ENCODE measurements at regions not wholly inside any gene's neighbourhood (a gene's known extent, or its start where the extent isn't known, plus 50 kb on each side); places are given as distances from the start of the nearest gene placed in this dataset.

GRCh38 chr16:17901309-17901708 lies 430.5 kb upstream of the XYLT1 start:
- Histone ChIP-seq H3K9me3 (ENCODE audit: control insufficient read depth, insufficient read depth, low read length) (no peaks in the 10 kb centered on the region), H3K36me3 (ENCODE audit: insufficient read depth, low read length) (no peaks in the 10 kb centered on the region), H3K9ac (ENCODE audit: low read depth, low read length) (no peak overlapping the region), H3K4me1 (ENCODE audit: insufficient read depth, low read length) (no peaks in the 10 kb centered on the region)

- Histone ChIP-seq H3K36me3 (ENCODE audit: insufficient read depth, low read length) (no peaks in the 10 kb centered on the region), H3K4me1 (ENCODE audit: insufficient read depth, low read length) (no peaks in the 10 kb centered on the region), H3K9me3 (ENCODE audit: control insufficient read depth, insufficient read depth, low read length) (no peaks in the 10 kb centered on the region), H3K9ac (ENCODE audit: low read depth, low read length) (no peak overlapping the region)
Measured at GRCh38 chr16:17899141-17899540, 428.4 kb upstream of the XYLT1 start.

DNA sequence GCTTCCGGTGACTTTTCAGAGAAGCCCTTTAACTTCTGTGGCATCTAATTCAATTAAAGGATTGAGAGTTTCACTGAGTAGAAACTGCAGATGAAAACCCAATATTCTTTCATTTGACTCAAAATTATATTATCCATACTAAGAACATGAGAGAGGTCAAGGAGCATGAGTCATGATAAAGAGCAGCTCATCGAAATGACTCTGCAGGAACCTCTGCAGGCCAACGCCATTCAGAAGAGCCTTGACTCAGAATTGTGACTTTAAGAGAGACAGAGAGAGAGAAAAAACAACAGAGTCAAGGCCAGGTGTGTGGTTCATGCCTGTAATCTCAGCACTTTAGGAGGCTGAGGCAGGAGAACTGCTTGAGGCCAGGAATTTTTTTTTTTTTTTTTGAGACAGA lies 417.2 kb upstream of the XYLT1 start:
- H3K9ac ChIP-seq (ENCODE audit: low read depth, low read length), result no peak overlapping the region

GRCh38 chr16:17885659-17886207 lies 415.0 kb upstream of the XYLT1 start:
- Histone ChIP-seq H3K9me3 (ENCODE audit: control insufficient read depth, insufficient read depth, low read length) (no peaks in the 10 kb centered on the region), H3K9ac (ENCODE audit: low read depth, low read length) (no peak overlapping the region), H3K36me3 (ENCODE audit: insufficient read depth, low read length) (no peaks in the 10 kb centered on the region)

More for the DNA sequence above, 417.2 kb upstream of the XYLT1 start:
- H3K36me3 ChIP-seq (ENCODE audit: insufficient read depth, low read length), result no peaks in the 10 kb centered on the region
- H3K4me1 ChIP-seq (ENCODE audit: insufficient read depth, low read length), result 0 out of 2 replicates have a peak, but pooled peaks cover 4% of the 10 kb centered on the region
- H3K9me3 ChIP-seq (ENCODE audit: control insufficient read depth, insufficient read depth, low read length), result no peaks in the 10 kb centered on the region

DNA sequence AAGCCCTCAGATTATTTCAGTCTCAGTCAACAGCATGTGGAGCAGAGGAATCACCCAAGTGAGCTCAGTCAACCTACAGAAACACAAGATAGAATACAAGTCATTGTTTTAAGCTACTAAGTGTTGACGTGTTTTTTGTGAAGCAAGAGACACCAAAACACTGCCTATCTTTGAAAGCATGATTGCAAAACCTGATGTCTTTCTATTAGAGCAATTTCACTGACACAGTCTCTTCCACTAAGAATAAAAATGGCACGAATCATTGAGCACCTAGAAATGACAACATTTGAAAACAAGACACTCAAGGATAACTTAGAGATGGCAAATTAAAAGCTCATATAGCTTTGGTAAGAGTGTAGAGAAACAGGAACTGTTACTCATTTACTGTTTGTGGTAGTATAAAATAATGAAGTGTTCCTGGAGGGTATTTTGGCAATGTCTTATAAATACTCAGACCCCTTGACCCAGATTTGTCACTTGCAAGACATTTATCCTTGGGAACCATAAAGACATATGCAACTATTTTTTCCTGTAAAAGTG lies 407.1 kb upstream of the XYLT1 start:
- no peaks in the 10 kb centered on the region for H3K4me1 ChIP-seq (ENCODE audit: insufficient read depth, low read length)
- H3K9ac ChIP-seq (ENCODE audit: low read depth, low read length), result no peak overlapping the region
- no peaks in the 10 kb centered on the region for H3K9me3 ChIP-seq (ENCODE audit: control insufficient read depth, insufficient read depth, low read length)
- no peaks in the 10 kb centered on the region for H3K36me3 ChIP-seq (ENCODE audit: insufficient read depth, low read length)

More at GRCh38 chr16:17885659-17886207, 415.0 kb upstream of the XYLT1 start:
- H3K4me1 ChIP-seq (ENCODE audit: insufficient read depth, low read length), result 0 out of 2 replicates have a peak, but pooled peaks cover 4% of the 10 kb centered on the region

DNA sequence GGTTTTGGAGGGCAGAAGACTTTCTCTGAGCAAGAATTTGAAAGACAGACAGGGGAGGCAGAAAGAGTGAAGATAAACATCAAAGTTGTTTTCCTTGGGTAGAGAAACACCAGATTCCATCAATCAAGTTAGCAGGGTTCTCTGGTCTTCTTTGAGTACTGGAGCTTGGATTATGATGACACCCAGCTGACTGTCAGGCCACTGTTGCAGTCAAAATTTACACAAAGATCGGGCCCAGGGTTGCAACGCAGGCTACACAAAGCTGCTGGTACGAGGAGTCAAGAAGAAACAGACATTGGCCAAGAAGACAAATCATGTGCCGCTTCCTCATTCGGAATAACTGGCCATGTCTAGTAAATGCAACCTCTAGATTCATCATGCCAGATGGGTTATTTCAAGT lies 396.2 kb upstream of the XYLT1 start:
- no peak overlapping the region for H3K9ac ChIP-seq (ENCODE audit: low read depth, low read length)
- H3K4me1 ChIP-seq (ENCODE audit: insufficient read depth, low read length), result no peaks in the 10 kb centered on the region
- no peaks in the 10 kb centered on the region for H3K36me3 ChIP-seq (ENCODE audit: insufficient read depth, low read length)
- no peaks in the 10 kb centered on the region for H3K9me3 ChIP-seq (ENCODE audit: control insufficient read depth, insufficient read depth, low read length)

- no peaks in the 10 kb centered on the region for H3K4me1 ChIP-seq (ENCODE audit: insufficient read depth, low read length)
- no peaks in the 10 kb centered on the region for H3K36me3 ChIP-seq (ENCODE audit: insufficient read depth, low read length)
- H3K9me3 ChIP-seq (ENCODE audit: control insufficient read depth, insufficient read depth, low read length), result no peaks in the 10 kb centered on the region
- no peak overlapping the region for H3K9ac ChIP-seq (ENCODE audit: low read depth, low read length)
Measured at GRCh38 chr16:17861981-17862479, 391.3 kb upstream of the XYLT1 start.

GRCh38 chr16:17858061-17858460 lies 387.3 kb upstream of the XYLT1 start:
- H3K9me3 ChIP-seq (ENCODE audit: control insufficient read depth, insufficient read depth, low read length), result no peaks in the 10 kb centered on the region; the same call in 1 of the 2 replicates
- H3K4me1 ChIP-seq (ENCODE audit: insufficient read depth, low read length), result no peaks in the 10 kb centered on the region
- no peak overlapping the region for H3K9ac ChIP-seq (ENCODE audit: low read depth, low read length)
- no peaks in the 10 kb centered on the region for H3K36me3 ChIP-seq (ENCODE audit: insufficient read depth, low read length)

DNA sequence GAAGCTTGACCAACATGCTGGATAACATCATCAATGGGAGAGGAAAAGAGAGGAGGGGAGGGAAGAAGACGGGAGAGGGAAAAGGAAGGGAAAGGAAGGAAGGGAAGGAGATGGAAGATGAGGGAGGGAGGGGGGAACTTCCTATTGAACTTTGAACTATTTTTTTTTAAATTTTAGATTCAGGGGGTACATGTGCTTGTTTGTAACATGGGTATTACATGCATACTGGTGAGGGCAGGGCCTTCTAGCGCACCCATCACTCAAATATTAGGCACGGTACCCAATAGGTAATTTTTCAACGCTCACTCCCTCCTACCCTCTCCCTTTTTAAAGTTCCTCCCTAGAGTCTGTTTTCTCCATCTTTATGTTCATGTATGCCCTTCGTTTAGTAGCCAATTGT lies 383.2 kb upstream of the XYLT1 start:
- Histone ChIP-seq H3K9ac (ENCODE audit: low read depth, low read length) (no peak overlapping the region), H3K9me3 (ENCODE audit: control insufficient read depth, insufficient read depth, low read length) (no peaks in the 10 kb centered on the region; the same call in 1 of the 2 replicates), H3K4me1 (ENCODE audit: insufficient read depth, low read length) (no peaks in the 10 kb centered on the region), H3K36me3 (ENCODE audit: insufficient read depth, low read length) (no peaks in the 10 kb centered on the region)

DNA sequence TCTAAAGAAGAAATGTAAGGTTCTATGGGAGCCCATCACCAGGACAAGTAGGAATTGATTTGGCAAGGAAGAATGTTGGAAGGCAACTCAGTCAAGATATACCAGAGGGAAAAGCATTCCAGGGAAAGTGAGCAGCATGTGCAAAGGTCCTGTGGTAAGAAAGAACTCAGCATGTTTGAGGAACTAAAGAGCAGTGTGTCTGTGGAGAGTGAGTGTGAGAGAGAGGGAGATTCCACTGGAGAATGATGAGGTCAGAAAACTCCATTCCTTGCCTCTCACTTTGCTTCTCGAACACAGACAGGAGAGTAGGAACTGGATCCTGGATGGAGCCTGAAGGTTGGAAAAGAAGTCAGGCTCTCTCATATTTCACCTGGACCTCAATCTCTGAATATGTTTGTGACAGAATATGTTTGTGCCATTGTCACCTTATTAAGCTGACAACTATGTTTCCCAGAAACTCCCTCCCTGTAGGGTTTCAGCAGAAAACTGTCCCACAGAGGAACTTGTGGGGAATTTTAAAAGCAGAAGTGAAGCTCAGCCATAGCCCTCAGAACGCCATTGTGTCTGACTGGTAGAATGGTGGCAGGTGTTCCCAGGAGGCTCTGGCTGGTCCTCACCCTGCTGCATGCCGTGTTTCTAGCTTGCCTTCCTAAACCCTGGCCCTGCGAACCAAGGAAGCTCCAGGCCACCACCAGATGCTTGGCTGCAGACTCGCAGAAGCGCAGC lies 382.4 kb upstream of the XYLT1 start:
- no peaks in the 10 kb centered on the region for H3K36me3 ChIP-seq (ENCODE audit: insufficient read depth, low read length)

GRCh38 chr16:17850581-17851250 lies 380.0 kb upstream of the XYLT1 start:
- Histone ChIP-seq H3K9me3 (ENCODE audit: control insufficient read depth, insufficient read depth, low read length) (no peaks in the 10 kb centered on the region), H3K4me1 (ENCODE audit: insufficient read depth, low read length) (no peaks in the 10 kb centered on the region), H3K36me3 (ENCODE audit: insufficient read depth, low read length) (no peaks in the 10 kb centered on the region), H3K9ac (ENCODE audit: low read depth, low read length) (no peak overlapping the region)

More for the DNA sequence above, 382.4 kb upstream of the XYLT1 start:
- Histone ChIP-seq H3K9me3 (ENCODE audit: control insufficient read depth, insufficient read depth, low read length) (no peaks in the 10 kb centered on the region; the same call in 1 of the 2 replicates), H3K9ac (ENCODE audit: low read depth, low read length) (no peak overlapping the region), H3K4me1 (ENCODE audit: insufficient read depth, low read length) (no peaks in the 10 kb centered on the region)

- no peaks in the 10 kb centered on the region for H3K4me1 ChIP-seq (ENCODE audit: insufficient read depth, low read length)
- no peak overlapping the region for H3K9ac ChIP-seq (ENCODE audit: low read depth, low read length)
- H3K9me3 ChIP-seq (ENCODE audit: control insufficient read depth, insufficient read depth, low read length), result no peaks in the 10 kb centered on the region
Measured at GRCh38 chr16:17847234-17847795, 376.6 kb upstream of the XYLT1 start.

GRCh38 chr16:17846030-17846429 lies 375.3 kb upstream of the XYLT1 start:
- Histone ChIP-seq H3K36me3 (ENCODE audit: insufficient read depth, low read length) (no peaks in the 10 kb centered on the region), H3K9me3 (ENCODE audit: control insufficient read depth, insufficient read depth, low read length) (no peaks in the 10 kb centered on the region), H3K9ac (ENCODE audit: low read depth, low read length) (no peak overlapping the region), H3K4me1 (ENCODE audit: insufficient read depth, low read length) (no peaks in the 10 kb centered on the region)

More at GRCh38 chr16:17847234-17847795, 376.6 kb upstream of the XYLT1 start:
- H3K36me3 ChIP-seq (ENCODE audit: insufficient read depth, low read length), result no peaks in the 10 kb centered on the region

DNA sequence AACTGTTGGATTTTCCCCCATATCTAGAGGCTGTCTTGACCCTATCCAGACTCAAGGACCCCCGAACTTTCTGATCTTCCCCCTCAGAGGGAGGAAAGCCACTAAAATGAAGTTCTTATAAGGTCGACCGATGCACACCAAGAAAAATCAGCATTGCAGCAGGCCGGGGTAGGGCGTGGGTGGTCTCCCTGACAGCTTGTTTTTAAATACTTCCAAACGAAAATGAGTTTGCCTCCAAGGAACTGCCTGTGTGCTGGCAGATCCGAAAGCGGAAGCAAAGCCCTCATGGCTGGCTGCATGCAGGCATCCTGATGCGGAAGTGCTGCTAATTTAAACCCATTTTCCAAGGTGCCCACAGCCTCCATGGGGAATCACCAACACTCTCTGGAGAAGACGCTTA lies 374.3 kb upstream of the XYLT1 start:
- Histone ChIP-seq H3K9ac (ENCODE audit: low read depth, low read length) (no peak overlapping the region), H3K4me1 (ENCODE audit: insufficient read depth, low read length) (peaks cover 9% of the 10 kb centered on the region), H3K36me3 (ENCODE audit: insufficient read depth, low read length) (no peaks in the 10 kb centered on the region), H3K9me3 (ENCODE audit: control insufficient read depth, insufficient read depth, low read length) (no peaks in the 10 kb centered on the region)

All from ES-I3 (cell line).